Right lobe of liver (tissue), 6 donors: ENCODE measurements at regions not wholly inside any gene's neighbourhood (a gene's known extent, or its start where the extent isn't known, plus 50 kb on each side); places are given as distances from the start of the nearest gene placed in this dataset.
"Not testable (repeated sequence)": the region's sequence is repeated elsewhere in the genome, so short reads cannot be mapped to it uniquely, and the experiment has no call there.

Source experiments
- ATAC-seq, 4 donors: fragments of 200-7000 bp; cut with Tn5 transposase; one replicate each; pipeline ENCODE4 v1.9.1; 2020; ENCODE audit warnings: mild to moderate bottlenecking in 4 of 4, moderate library complexity in 4 of 4
- DNase-seq, 3 donors: peaks; one replicate each; pipeline ENCODE4 v3.0.0-alpha.2; 2020
- H3K27ac ChIP-seq, 3 donors: fragments of 200-600 bp; one replicate each; pipeline ENCODE4 v1.8.0; 2022
- H3K27me3 ChIP-seq, 2 donors: fragments of 200-600 bp; one replicate each; pipeline ENCODE4 v1.8.0; 2022
- H3K36me3 ChIP-seq, 4 donors: fragments of 200-600 bp; sonication (generic) in 1 of 4; one replicate each; pipeline versions ENCODE4 v1.5.1 to v1.8.0; 2017 to 2022; ENCODE audit warnings: control low read depth in 1 of 4
- H3K4me1 ChIP-seq, 4 donors: fragments of 200-600 bp; sonication (generic) in 1 of 4; one replicate each; pipeline versions ENCODE4 v1.5.1 to v1.8.0; 2017 to 2022; ENCODE audit warnings: control low read depth in 1 of 4
- H3K4me3 ChIP-seq, 3 donors: fragments of 200-600 bp; one replicate each; pipeline ENCODE4 v1.8.0; 2022
- H3K9me3 ChIP-seq, 4 donors: fragments of 200-600 bp; sonication (generic) in 1 of 4; one replicate each; pipeline versions ENCODE4 v1.5.1 to v1.8.0; 2017 to 2022; ENCODE audit warnings: control low read depth in 1 of 4
- CTCF ChIP-seq, 4 donors: fragments of 200-600 bp in 3 of 4; fragments of 450-650 bp in 1 of 4; IDR thresholded peaks; one replicate each; pipeline versions ENCODE4 v1.5.1 to v1.8.0; 2016 to 2022; ENCODE audit warnings: antibody characterized with exemption in 4 of 4, mild to moderate bottlenecking in 2 of 4
- POLR2A ChIP-seq: fragments of 450-650 bp; IDR thresholded peaks from one replicate; pipeline ENCODE4 v1.6.1; 2017; ENCODE audit warnings: antibody characterized with exemption, mild to moderate bottlenecking
- WGBS: methylation state at CpG from one replicate; pipeline ENCODE4 v1.1.6; 2018; ENCODE audit warnings: low coverage, low lambda C conversion rate; ENCODE audit not compliant: insufficient coverage; ENCODE audit errors: missing lambda C conversion rate; 5-methylcytosine and 5-hydroxymethylcytosine counted together
- intact Hi-C, 2 donors: fragments of 100-400 bp; cut with DNase I; formaldehyde crosslinking; loops; one replicate each; pipeline versions ENCODE4 v1.11.2 to v1.14.1; 2022
- donor health status: DM: no; HTN: yes; CAD: no.
- donor health status: DM: no; HTN: no; CAD: no.
- donor health status: DM: no; HTN: no; CAD: no.
- donor health status: DM: no; HTN: yes; CAD: no.
- donor health status: DM: no; HTN: yes; CAD: no.

- TF ChIP-seq POLR2A (no peak), CTCF (IDR thresholded peaks at IDR 0.05) (no peak)
- Histone ChIP-seq H3K9me3 (no peaks in the 10 kb centered on the region), H3K36me3 (no peaks in the 10 kb centered on the region), H3K27me3 (no peaks in the 10 kb centered on the region), H3K4me3 (no peak overlapping the region), H3K4me1 (no peaks in the 10 kb centered on the region), H3K27ac (no peak overlapping the region)
- DNase-seq = no peak
- no peak for ATAC-seq
- intact Hi-C loops = no loop called here
- 36% methylated on average over 3 of the region's 8 CpGs for WGBS
Observed at GRCh38 chr20:5463007-5463686, 146.4 kb upstream of the PROKR2 start.

- H3K27ac ChIP-seq, H3K9me3 ChIP-seq, H3K4me3 ChIP-seq, DNase-seq, ATAC-seq, H3K4me1 ChIP-seq, H3K27me3 ChIP-seq, H3K36me3 ChIP-seq: not testable (repeated sequence)
- intact Hi-C loops = loop anchor here in 1 of 2 donors (10.0 kb wide), 1 partner anchor 249 kb away; no protein-coding TSS in a partner anchor
- 22% methylated on average over 7 of the region's 7 CpGs for WGBS
Observed at GRCh38 chr20:5453745-5454144, 137.0 kb upstream of the PROKR2 start.

DNA sequence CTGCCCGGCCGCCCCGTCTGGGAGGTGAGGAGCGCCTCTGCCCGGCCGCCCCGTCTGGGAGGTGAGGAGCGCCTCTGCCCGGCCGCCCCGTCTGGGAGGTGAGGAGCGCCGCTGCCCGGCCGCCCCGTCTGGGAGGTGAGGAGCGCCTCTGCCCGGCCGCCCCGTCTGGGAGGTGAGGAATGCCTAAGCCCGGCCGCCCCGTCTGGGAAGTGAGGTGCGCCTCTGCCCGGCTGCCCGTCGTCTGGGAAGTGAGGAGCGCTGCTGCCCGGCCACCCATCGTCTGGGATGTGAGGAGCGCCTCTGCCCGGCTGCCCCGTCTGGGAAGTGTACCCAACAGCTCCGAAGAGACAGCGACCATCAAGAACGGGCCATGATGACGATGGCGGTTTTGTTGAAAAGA lies 136.6 kb upstream of the PROKR2 start:
- DNase-seq, H3K4me3 ChIP-seq, H3K36me3 ChIP-seq, ATAC-seq, H3K4me1 ChIP-seq, H3K27ac ChIP-seq, H3K27me3 ChIP-seq, H3K9me3 ChIP-seq: not testable (repeated sequence)
- intact Hi-C loops = loop anchor here in 1 of 2 donors (10.0 kb wide), 1 partner anchor 249 kb away; no protein-coding TSS in a partner anchor
- WGBS = 96% methylated on average over 16 of the region's 38 CpGs

- DNase-seq, H3K36me3 ChIP-seq, H3K4me3 ChIP-seq, H3K27me3 ChIP-seq, H3K9me3 ChIP-seq, H3K4me1 ChIP-seq, H3K27ac ChIP-seq, ATAC-seq: not testable (repeated sequence)
- WGBS = no CpG with 5 or more reads among the region's 30 CpGs
- intact Hi-C loops = loop anchor here in 1 of 2 donors (10.0 kb wide), 1 partner anchor 248 kb away; no protein-coding TSS in a partner anchor
Observed at GRCh38 chr20:5452691-5453090, 135.9 kb upstream of the PROKR2 start.

DNA sequence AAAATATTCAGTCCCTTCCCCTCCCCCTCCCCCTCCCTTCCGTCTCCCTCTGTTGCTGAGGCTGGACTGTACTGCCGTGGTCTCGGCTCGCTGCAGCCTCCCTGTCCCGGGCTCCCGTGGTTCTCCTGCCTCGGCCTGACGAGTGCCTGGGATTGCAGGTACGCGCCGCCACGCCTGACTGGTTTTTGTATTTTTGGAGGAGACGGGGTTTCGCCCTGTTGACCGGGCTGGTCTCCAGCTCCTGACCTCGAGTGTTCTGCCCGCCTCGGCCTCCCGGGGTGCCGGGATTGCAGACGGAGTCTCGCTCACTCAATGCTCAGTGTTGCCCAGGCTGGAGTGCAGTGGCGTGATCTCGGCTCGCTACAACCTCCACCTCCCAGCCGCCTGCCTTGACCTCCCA lies 135.5 kb upstream of the PROKR2 start:
- not testable (repeated sequence) for H3K9me3 ChIP-seq, H3K27me3 ChIP-seq, H3K27ac ChIP-seq, DNase-seq, ATAC-seq, H3K4me3 ChIP-seq, H3K4me1 ChIP-seq, H3K36me3 ChIP-seq
- 80% methylated on average over 1 of the region's 26 CpGs for WGBS
- intact Hi-C loops = loop anchor here in 1 of 2 donors (10.0 kb wide), 1 partner anchor 247 kb away; no protein-coding TSS in a partner anchor

GRCh38 chr20:5451643-5452210 lies 135.0 kb upstream of the PROKR2 start:
- intact Hi-C loops = loop anchor here in 1 of 2 donors (10.0 kb wide), 1 partner anchor 247 kb away; no protein-coding TSS in a partner anchor
- no peak for DNase-seq
- Histone ChIP-seq H3K36me3 (no peaks in the 10 kb centered on the region), H3K4me3 (no peak overlapping the region), H3K27me3 (no peaks in the 10 kb centered on the region), H3K4me1 (no peaks in the 10 kb centered on the region), H3K27ac (no peak overlapping the region), H3K9me3 (no peaks in the 10 kb centered on the region)
- WGBS = no CpG with 5 or more reads among the region's 2 CpGs
- ATAC-seq = no peak
- no peak for TF ChIP-seq POLR2A
- TF ChIP-seq CTCF (IDR thresholded peaks at IDR 0.05) = no peak
